K562 (cell line): ENCODE measurements at regions not wholly inside any gene's neighbourhood (a gene's known extent, or its start where the extent isn't known, plus 50 kb on each side); places are given as distances from the start of the nearest gene placed in this dataset.

ENCODE experiments used
- CHD2 ChIP-seq: IDR thresholded peaks from 2 replicates; pipeline ENCODE4 v1.6.1; 2011; ENCODE audit warnings: low read depth, low read length
- IRF1 ChIP-seq: sonication (generic); formaldehyde crosslinking; IDR thresholded peaks from 2 replicates; pipeline ENCODE4 v1.8.0; 2022; ENCODE audit warnings: missing genetic modification reagents, mild to moderate bottlenecking, borderline replicate concordance
- MTA1 ChIP-seq: fragments of 450-650 bp; IDR thresholded peaks from 2 replicates; pipeline ENCODE4 v1.6.1; 2017; ENCODE audit warnings: borderline replicate concordance
- PRPF4 ChIP-seq: fragments of 200-400 bp; formaldehyde crosslinking; IDR thresholded peaks from one replicate; pipeline ENCODE4 v1.6.1; 2017; ENCODE audit warnings: low read length, low read depth, mild to moderate bottlenecking; ENCODE audit not compliant: insufficient read depth, poor library complexity, severe bottlenecking
- SRSF9 ChIP-seq: fragments of 200-400 bp; formaldehyde crosslinking; IDR thresholded peaks from 2 replicates; pipeline ENCODE4 v1.6.1; 2017; ENCODE audit warnings: low read depth, low read length, borderline replicate concordance
- ZFP30 ChIP-seq: fragments of 250-450 bp; sonication (Bioruptor Pico); IDR thresholded peaks from 2 replicates; pipeline ENCODE4 v1.8.0; 2022; ENCODE audit warnings: moderate library complexity, mild to moderate bottlenecking, inconsistent platforms, borderline replicate concordance
- ZNF592 ChIP-seq: fragments of 450-650 bp; IDR thresholded peaks from 2 replicates; pipeline ENCODE4 v1.6.1; 2017; ENCODE audit warnings: antibody characterized with exemption, mild to moderate bottlenecking

- TF ChIP-seq ZNF592: no peak
- TF ChIP-seq IRF1 (CRISPR knock-in tag): no peak
- TF ChIP-seq PRPF4: no peak
- TF ChIP-seq MTA1: no peak
- TF ChIP-seq CHD2: no peak
- TF ChIP-seq SRSF9: no peak
- TF ChIP-seq ZFP30 (CRISPR knock-in tag): no peak
- TF ChIP-seq, all 486 proteins: peak for 0
Measured at GRCh38 chr2:172329416-172329773, 98.0 kb upstream of the ITGA6 start (continued).
